OCI-M2 (cell line): ENCODE measurements at regions not wholly inside any gene's neighbourhood (a gene's known extent, or its start where the extent isn't known, plus 50 kb on each side); places are given as distances from the start of the nearest gene placed in this dataset.
"Not testable (repeated sequence)": the region's sequence is repeated elsewhere in the genome, so short reads cannot be mapped to it uniquely, and the experiment has no call there.

Source experiments
- DNase-seq: peaks from one replicate; lab custom pipeline; 2025; ENCODE audit not compliant: unreplicated experiment; lab: John Stamatoyannopoulos, UW

DNA sequence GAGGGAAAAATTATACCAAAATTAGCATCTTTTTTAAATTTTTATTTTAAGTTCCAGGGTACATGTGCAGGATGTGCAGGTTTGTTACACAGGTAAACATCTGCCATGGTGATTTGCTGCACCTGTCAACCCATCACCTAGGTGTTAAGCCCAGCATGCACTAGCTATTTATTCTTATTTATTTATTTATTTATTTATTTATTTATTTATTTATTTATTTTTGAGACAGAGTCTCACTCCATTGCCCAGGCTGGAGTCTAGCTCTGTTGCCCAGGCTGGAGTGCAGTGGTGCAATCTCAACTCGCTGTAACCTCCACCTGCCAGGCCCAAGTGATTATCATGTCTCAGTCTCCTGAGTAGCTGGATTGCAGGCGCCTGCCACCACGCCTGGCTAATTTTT, 137.7 kb upstream of the NEBL start:
- DNase-seq: not testable (repeated sequence)

DNA sequence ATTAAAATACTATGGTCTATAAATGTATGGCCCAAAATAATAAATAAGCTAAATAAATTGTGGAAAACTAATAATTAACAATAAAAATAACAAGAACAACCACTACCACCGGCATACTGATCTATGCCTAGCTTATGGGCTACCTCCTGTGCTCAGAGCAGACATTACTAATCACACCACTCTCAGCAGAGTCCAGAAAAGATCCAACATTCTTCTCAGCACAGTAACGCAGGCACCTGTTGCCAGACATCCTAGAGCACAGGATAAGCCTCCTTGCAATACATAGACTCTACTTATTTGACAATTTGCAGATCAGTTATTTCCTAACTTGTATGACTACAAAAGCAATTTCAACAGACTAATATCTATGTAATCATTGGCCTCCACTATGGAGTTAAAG, 137.1 kb upstream of the NEBL start:
- DNase-seq: no peak

DNA sequence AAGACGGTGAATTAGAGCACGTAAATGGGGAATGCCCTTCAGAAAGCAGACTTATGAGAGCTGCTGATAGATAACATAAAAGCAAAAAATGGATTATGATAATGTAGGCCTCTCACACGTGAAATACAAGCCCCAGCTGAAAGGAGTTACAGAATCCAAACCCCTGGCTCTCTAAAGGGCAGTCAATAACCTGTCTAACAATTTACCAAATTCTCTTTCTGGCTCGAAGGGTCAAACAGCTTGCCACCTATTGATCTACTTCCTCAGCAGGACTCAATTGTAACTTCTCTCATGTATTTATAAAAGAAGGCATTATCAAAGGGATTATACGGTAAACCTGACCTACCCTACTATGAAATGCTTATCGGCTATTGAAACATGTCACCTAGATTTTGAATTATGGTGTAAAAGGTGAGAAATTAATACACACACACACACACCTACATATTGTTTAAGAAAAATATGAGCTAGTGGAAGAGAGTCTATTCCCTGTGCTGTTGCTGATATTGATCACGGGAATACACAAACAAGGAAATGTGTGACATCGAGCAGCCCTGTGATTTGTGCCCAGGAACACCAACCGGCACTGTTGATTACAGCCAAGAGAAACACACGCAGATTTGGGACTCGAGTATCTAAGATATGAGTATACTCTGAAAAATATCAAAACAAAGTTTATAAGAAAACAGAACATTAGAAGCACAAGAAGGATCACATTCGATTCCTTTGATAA, 135.6 kb upstream of the NEBL start:
- no peak for DNase-seq

DNA sequence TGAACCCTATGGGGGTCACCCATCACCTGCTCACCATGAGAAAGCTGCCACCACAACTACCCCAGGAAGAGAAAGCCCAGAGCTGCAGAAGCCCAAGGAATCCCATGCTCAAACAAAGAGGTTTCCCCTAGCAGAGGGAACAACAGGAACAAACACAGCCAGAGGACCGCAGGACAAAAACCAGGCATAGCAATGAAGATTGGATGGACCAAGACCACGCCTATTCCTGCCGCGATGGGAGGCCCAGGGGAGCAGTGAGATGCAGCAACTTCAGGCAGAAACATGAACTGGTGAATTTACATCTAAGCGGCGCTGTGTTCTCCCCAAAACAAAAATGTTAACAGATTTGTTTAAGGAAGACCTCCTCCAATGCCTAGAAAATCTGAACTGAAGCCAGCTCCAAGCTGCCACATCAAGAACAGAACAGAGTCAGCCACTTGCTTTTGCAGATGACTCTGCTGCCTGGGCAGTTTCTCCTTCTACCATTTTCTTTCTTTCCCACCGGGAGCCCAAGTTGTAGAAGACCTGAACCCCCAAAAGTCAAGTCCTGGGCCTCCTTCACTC, 134.2 kb upstream of the NEBL start:
- no peak for DNase-seq

DNA sequence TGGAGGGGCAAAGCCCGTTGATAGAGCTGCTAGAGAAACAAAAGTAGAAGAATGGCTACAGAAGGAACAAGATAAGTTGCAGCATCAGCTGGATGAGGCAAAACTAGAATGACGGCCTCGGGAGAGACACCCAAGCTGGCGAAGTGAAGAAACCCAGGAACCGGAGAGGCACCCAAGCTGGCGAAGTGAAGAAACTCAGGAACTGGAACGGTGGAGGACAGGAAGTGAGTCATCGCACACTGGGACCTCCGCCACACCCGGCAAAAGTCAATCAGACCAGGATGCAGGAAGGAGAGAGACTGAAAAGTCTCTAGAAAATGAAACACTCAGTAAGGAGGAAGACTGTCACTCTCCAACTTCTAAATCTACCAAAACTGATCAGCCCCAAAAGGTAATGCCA, 133.0 kb upstream of the NEBL start:
- DNase-seq: no peak

DNA sequence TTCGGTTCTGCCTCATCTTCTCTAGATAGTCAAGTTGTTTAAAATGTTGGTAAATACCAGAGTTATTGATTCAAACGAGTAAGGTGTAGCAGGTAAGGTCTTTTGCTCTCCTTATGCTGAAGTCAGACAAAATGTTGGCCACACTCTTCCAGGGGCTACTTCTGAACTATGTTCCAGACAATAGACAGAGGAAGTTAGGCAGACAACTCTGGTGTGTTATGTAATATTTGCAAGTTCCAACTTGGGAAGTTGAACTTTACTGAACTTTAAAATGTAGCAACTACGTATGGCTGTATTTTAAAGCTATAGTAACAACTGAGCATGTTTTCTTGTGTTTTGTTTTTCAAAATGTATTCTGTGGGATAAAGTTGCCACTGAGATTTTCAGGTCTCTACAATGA, 125.7 kb upstream of the NEBL start:
- no peak for DNase-seq

DNA sequence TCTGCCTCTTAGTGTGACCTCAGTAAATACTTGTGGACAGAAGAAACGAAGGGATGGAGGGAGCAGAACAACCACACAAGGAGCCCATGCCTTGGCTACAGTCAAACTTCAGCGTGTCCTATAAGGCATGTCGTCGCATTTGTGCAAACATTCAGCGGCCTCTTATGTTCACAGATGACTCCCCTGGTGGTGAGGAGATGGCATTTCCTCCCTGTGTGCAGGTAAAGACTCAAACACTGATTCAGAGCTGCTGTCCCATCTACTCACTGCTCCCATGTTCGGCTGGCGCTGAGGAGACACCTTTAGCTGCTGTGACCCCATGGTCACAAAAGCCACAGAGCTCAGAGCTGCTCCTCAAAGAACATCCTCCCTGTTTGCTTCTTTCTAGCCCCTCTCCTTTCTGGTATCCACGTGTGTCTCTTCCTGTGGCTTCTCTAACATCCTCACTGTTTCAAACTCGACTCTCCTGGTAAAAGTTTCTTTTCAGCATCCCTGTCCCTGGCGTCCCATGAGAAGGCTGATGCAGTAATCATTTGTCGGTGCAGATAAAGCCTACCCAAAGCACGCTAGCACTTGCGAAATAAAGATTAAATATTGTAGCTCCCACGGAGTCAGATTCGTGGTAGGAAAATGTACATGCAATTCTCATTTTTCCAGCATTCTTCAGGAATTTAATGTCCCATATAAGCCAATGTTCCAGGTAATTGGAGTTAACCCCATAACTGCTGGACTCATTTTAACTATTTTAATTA, 124.9 kb upstream of the NEBL start:
- DNase-seq: no peak

DNA sequence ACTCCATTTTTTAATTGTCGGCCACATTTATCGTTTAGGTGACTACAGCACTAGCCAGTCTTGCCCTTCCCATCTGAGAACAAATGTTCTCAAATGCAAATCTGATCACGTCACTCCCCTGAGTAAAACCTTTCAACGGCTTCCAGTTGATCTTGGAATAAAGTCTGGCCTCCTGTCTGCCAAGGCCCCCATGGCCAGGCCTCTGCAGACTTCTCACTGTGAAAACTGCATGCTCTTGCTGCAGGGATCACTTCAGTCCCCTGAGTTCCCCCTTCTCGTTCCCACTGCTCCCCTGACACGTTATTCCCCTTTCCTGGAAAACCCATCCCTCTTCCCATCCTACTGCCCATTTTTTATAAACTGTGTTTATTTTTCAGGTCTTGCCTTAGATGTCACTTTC, 124.1 kb upstream of the NEBL start:
- DNase-seq: no peak

DNA sequence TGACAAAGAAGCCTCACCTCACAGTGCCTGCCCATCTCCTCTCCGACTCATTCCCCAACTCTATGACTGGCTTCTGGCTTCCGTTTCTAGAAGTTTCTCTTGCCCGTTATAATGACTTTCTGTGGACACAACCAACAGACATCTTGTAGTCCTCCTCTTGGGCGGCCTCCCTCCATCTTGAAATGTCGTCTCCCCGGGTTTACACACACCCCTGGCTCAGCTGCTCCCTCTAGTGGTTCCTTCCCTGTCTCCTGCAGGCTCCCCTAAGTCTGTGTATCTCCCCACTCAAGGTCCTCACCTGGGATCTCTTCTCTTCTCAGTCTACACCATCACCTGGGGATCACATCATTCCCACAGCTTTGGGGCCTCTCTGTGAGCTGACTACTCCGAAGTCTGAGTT, 123.4 kb upstream of the NEBL start:
- DNase-seq: no peak

DNA sequence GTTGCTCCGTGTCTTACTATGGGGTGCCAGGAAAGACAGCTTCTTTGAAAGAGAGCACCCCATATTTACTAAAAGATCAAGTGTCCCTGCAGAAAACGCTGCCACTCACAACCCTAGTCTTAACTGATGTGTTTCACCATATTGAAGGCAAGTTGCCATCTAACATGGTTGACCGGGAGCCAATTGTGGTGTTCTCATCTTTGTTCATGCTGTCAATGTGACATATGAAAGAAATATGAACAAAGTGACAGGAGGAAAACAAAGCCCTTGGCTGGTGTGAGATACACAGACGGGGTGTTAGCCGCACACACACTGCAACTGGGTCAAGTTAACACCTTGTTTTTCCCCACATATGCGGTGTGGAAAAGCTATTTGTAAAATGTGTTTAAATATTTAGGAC, 122.3 kb upstream of the NEBL start:
- DNase-seq: no peak

DNA sequence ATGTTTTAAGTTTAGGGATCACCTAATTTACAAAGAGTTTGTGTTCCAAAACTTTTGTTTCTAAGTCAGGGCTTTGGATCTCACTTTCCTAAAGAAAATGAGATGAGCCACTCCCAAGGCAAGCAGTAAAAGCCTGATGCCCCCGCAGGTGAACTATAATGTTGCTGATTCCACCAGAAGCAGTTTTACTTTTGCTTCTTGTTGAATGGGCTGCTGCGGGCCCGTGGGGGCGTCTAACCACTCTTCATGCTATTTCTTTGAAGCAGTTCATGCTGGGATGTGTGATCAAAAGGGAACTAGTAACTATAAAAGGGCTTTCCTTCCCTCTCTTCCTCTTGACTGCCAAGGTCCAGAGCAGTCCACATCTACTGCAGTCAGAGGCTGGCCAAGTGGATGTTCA, 118.7 kb upstream of the NEBL start:
- no peak for DNase-seq

DNA sequence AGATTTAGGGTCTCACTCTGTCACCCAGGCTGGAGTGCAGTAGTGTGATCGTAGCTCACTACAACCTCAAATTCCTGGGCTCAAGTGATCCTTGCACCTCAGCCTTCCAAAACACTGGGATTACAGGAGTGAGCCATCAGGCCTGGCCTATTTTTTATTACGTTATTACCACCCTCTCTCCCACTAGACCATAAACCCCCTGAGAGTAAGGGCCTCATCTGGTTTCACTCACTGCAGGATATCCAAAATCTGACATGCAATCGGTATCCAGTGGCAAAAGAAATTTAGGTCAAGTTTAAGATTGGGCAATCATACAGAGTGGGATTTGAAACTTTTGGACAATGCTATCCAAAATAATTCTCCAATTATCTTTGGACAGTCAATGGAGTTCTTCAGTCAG, 117.0 kb upstream of the NEBL start:
- DNase-seq: no peak

DNA sequence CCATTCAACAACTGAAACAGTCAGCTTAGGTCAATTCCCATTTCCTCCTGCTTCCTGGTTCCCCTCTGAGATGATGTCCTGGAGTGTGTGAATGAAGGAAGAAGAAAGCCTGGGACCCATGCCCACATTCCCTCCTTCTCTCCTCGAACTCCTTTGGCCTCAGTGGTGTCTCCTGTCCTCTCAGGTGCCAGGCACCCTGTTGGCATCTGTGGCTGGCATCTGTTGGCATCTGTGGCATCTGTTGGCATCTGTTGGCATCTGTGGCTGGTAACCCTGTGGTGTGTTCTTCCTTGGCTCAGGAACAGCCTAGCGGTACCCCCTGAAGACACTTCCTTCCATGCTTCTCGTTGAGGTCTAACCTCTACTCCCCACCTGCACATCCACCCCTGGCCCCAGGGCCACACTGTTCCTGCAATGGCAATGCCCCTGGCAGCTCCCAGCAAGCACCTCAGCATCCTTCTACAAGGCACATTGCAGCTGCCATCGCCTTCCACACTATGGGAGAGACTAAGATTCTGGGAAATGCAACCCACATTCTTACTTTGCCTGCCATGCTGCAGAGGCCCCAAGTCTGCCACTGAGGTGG, 114.4 kb upstream of the NEBL start:
- DNase-seq: no peak

DNA sequence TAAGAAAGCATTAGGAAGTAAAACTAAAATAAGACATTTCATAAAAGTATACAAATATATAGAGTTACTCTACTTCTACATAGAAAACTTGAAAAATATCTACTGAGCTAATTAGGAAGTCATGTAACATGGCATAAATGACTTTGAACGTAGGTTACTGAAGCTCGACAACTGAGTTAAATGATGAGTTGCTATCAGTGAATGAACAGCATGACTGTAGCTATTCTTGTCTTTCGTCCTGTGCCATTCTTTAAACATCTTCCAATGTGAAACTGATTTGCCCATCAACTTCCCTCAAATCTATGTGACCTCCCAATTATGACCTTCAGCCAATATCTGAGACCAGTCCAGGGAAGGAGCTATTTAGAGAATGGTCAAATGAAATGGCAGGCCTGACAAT, 113.5 kb upstream of the NEBL start:
- no peak for DNase-seq

DNA sequence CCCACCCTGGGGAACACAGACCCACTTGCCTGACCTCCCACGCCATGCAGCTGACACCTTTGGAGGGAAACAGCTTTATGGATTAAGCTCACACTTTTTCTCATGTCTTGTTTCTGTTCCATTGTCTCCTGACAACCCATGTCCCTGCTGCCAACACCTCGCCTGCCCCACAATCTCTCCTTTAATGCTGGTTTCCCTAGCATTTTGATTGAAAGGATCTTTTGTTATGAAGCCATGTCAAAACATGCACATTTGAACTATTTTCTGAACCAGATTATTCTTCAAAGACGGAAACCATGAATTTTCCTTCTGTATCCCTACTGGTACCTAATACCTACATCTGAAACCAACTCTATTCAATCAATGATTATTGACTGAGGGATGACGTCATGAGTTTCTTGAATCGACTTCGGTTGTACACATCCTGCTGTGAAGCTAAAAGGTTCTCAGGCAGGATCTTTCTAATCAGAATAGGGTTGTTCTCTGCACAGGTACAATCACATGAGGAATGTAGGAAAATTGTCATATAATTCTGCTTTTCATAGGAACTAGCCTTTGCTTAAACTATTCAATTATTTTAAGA, 106.2 kb upstream of the NEBL start:
- DNase-seq: no peak

DNA sequence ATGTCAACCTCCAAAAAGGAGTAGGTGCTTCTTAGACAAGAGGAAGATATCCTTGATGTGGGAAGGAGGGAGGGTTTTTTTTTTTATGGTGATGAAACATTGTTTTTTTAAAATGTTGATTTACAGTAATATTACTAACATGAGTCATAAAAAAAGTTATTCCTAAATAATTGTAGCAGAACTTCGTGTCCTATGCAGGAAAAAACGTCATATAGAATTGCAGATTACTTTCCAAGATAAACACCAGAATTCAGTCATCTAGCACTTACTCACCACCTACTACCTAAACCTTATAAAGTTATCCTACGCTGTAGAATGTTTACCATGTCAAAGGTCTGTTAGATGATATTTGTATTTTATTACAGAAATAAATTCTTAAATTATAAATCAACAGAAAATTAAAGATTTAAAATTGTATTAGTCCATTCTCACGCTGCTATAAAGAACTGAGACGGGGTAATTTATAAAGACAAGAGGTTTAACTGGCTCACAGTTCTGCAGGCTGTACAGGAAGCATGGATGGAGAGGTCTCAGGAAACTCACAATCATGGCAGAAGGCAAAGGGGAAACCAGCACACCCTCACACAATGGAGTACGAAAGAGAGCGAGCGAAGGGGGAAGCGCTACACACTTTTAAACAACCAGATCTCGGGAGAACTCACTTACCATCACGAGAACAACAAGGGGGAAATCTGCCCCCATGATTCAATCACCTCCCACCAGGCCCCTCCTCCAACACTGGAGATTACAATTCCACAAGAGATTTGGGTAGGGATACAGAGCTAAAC, 105.2 kb upstream of the NEBL start:
- no peak for DNase-seq

DNA sequence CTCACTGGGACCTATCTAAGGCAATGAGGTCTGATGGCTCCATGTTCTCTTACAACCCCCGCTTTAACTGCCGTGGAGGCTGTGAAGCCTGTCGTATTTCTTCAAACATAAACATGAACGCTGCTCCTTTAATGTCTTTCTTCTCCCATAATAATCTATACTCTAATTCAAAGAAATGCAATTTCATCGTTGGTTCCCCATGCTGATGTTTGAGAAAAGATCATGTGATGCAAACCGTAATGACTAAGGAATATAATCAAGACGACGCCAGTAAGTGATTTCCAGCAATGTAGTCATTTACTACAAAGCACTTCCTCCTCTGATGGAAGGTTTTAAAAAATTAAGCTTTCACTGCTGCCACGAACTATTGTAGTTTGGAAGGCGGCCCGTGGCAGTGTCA, 102.6 kb upstream of the NEBL start:
- DNase-seq: no peak

DNA sequence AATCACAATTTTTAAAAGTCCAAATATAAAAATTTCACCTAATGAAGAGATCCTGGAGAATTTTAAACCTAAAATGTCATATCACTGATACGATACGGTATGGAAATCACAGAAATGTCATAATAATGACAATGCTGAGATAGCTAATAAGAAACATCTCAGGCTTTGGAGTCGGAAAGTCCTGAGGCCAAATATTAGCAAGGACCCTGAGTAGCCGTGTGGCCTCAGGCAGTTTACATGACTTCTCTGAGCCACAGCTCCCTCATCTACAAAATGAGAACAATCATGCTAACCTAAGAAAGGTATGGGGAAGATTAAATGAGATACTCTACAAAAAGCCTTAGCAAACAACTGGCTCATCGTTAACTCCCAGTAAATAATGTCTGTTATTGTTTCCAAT, 100.9 kb upstream of the NEBL start:
- DNase-seq: no peak

DNA sequence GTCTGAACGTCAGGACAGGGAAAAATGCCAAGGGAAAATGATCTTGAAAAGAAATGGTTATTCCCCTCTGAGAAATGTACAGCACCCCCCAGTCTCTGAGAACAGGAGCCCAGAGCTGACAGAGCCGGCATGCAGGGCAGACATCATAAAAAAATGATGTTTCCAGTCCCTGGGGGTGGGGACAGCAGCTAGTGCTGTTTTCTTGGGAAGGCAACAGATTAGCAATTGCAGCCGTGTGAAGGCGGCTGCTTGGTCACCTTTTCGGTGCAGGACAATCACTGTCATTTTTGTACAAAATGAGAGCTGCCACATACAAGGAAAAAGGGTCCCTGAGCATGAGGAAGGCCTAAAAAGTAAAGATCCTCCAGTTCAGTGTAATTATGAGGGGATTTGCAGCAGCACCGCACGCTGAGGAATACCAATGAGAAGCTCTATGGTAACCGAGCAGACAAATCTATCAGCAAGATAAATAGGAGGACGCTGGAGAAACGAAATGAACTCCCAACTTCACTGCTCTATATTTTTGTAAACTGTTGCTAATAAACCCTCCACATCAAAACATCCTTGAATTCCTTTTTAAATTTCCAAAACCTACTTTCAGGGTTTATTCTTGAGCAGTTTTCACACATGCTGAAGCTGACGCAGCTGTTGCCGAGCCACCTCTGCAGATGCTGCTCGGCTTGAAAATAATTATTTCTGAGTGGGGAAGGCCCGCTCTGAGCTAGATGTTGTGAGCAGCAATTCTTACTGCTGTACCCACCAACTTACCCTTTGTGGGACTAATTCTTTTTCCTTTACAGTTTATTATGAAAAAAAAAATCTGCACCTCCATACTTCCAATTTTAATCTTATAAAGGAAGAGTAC, 98.2 kb upstream of the NEBL start:
- no peak for DNase-seq
